ENCODE measurements at regions not wholly inside any gene's neighbourhood (a gene's known extent, or its start where the extent isn't known, plus 50 kb on each side); places are given as distances from the start of the nearest gene placed in this dataset.

GRCh38 chr14:101096551-101096950, 193.0 kb upstream of the RTL1 start:
- H4K20me1 ChIP-seq (ENCODE audit: insufficient read depth, low read length) = no peaks in the 10 kb centered on the region
- no peak for TF ChIP-seq EZH2 (IDR thresholded peaks at IDR 0.05; ENCODE audit: borderline replicate concordance, low read depth, low read length, severe bottlenecking)
- TF ChIP-seq CTCF (IDR thresholded peaks at IDR 0.05; ENCODE audit: borderline replicate concordance, extremely low read depth, low read length, poor library complexity, severe bottlenecking) = no peak
- no peak overlapping the region for H3K4me2 ChIP-seq (ENCODE audit: insufficient read depth, low read length)
- DNase-seq (no peak), ATAC-seq (ENCODE audit: insufficient read depth, low read depth) (no peak)
- no peaks in the 10 kb centered on the region for H3K27me3 ChIP-seq (ENCODE audit: insufficient read depth, low read length, poor library complexity)
- no peaks in the 10 kb centered on the region for H3K36me3 ChIP-seq (ENCODE audit: insufficient read depth, low read length)
- no peak overlapping the region for H3K27ac ChIP-seq (ENCODE audit: low read length)
- H3K9me3 ChIP-seq (ENCODE audit: insufficient read depth, low read length, severe bottlenecking) = peaks cover 10% of the 10 kb centered on the region
- peaks cover 4% of the 10 kb centered on the region; the same call in 1 of the 2 replicates for H3K4me1 ChIP-seq (ENCODE audit: insufficient read depth, low read length)
- no peaks in the 10 kb centered on the region for H3K79me2 ChIP-seq (ENCODE audit: insufficient read depth, low read length)
- no peak overlapping the region for H3K4me3 ChIP-seq (ENCODE audit: low read depth in 1 of 2, low read length in 2 of 2)
- H2AFZ ChIP-seq (ENCODE audit: low read depth, low read length) = no peak overlapping the region
- H3K9ac ChIP-seq (ENCODE audit: low read depth, low read length) = no peak overlapping the region

- no peaks in the 10 kb centered on the region for H4K20me1 ChIP-seq (ENCODE audit: insufficient read depth, low read length)
- H3K27ac ChIP-seq (ENCODE audit: low read length) = no peak overlapping the region
- H2AFZ ChIP-seq (ENCODE audit: low read depth, low read length) = no peak overlapping the region
- no peak for ATAC-seq (ENCODE audit: insufficient read depth, low read depth)
- peaks cover 10% of the 10 kb centered on the region for H3K9me3 ChIP-seq (ENCODE audit: insufficient read depth, low read length, severe bottlenecking)
- no peak overlapping the region for H3K4me3 ChIP-seq (ENCODE audit: low read depth in 1 of 2, low read length in 2 of 2)
- no peaks in the 10 kb centered on the region for H3K79me2 ChIP-seq (ENCODE audit: insufficient read depth, low read length)
- no peaks in the 10 kb centered on the region for H3K27me3 ChIP-seq (ENCODE audit: insufficient read depth, low read length, poor library complexity)
- H3K4me2 ChIP-seq (ENCODE audit: insufficient read depth, low read length) = no peak overlapping the region
- H3K9ac ChIP-seq (ENCODE audit: low read depth, low read length) = no peak overlapping the region
- DNase-seq = no peak
- H3K36me3 ChIP-seq (ENCODE audit: insufficient read depth, low read length) = no peaks in the 10 kb centered on the region
- peaks cover 4% of the 10 kb centered on the region; the same call in 1 of the 2 replicates for H3K4me1 ChIP-seq (ENCODE audit: insufficient read depth, low read length)
- TF ChIP-seq EZH2 (IDR thresholded peaks at IDR 0.05; ENCODE audit: borderline replicate concordance, low read depth, low read length, severe bottlenecking) = no peak
- no peak for TF ChIP-seq CTCF (IDR thresholded peaks at IDR 0.05; ENCODE audit: borderline replicate concordance, extremely low read depth, low read length, poor library complexity, severe bottlenecking)
These were observed 193.7 kb upstream of the RTL1 start for GRCh38 chr14:101097109-101097793.

GRCh38 chr14:101098177-101098576, 194.7 kb upstream of the RTL1 start:
- Histone ChIP-seq H3K9ac (ENCODE audit: low read depth, low read length) (no peak overlapping the region), H3K27me3 (ENCODE audit: insufficient read depth, low read length, poor library complexity) (no peaks in the 10 kb centered on the region), H3K27ac (ENCODE audit: low read length) (no peak overlapping the region), H3K4me3 (ENCODE audit: low read depth in 1 of 2, low read length in 2 of 2) (no peak overlapping the region), H3K79me2 (ENCODE audit: insufficient read depth, low read length) (no peaks in the 10 kb centered on the region), H4K20me1 (ENCODE audit: insufficient read depth, low read length) (no peaks in the 10 kb centered on the region), H3K9me3 (ENCODE audit: insufficient read depth, low read length, severe bottlenecking) (peaks cover 10% of the 10 kb centered on the region), H3K4me2 (ENCODE audit: insufficient read depth, low read length) (no peak overlapping the region), H3K36me3 (ENCODE audit: insufficient read depth, low read length) (no peaks in the 10 kb centered on the region), H3K4me1 (ENCODE audit: insufficient read depth, low read length) (peaks cover 4% of the 10 kb centered on the region; the same call in 1 of the 2 replicates), H2AFZ (ENCODE audit: low read depth, low read length) (no peak overlapping the region)
- ATAC-seq (ENCODE audit: insufficient read depth, low read depth) (no peak), DNase-seq (no peak)
- no peak for TF ChIP-seq CTCF (IDR thresholded peaks at IDR 0.05; ENCODE audit: borderline replicate concordance, extremely low read depth, low read length, poor library complexity, severe bottlenecking)
- no peak for TF ChIP-seq EZH2 (IDR thresholded peaks at IDR 0.05; ENCODE audit: borderline replicate concordance, low read depth, low read length, severe bottlenecking)
